Esophagus muscularis mucosa (tissue), 4 donors: ENCODE measurements at regions not wholly inside any gene's neighbourhood (a gene's known extent, or its start where the extent isn't known, plus 50 kb on each side); places are given as distances from the start of the nearest gene placed in this dataset.

Source experiments
- DNase-seq: peaks from one replicate; pipeline ENCODE4 v3.0.0-alpha.2; 2017; ENCODE audit errors: extremely low spot score
- H3K27ac ChIP-seq, 4 donors: fragments of 200-600 bp; sonication (generic); replicated peaks in 1 of 4; 1 replicate in 3 of 4; 2 replicates in 1 of 4; pipeline ENCODE4 v1.5.1; 2016 to 2019; ENCODE audit warnings: mild to moderate bottlenecking in 1 of 4
- H3K27me3 ChIP-seq, 4 donors: fragments of 200-600 bp; sonication (generic); one replicate each; pipeline versions ENCODE4 v1.5.1 to v1.6.0; 2016 to 2019
- H3K36me3 ChIP-seq, 4 donors: fragments of 200-600 bp; sonication (generic); one replicate each; pipeline ENCODE4 v1.5.1; 2016 to 2019
- H3K4me1 ChIP-seq, 4 donors: fragments of 200-600 bp; sonication (generic); one replicate each; pipeline ENCODE4 v1.5.1; 2016 to 2019
- H3K4me3 ChIP-seq, 4 donors: fragments of 200-600 bp; sonication (generic); 1 replicate in 2 of 4; 2 replicates in 2 of 4; pipeline ENCODE4 v1.5.1; 2016 to 2019; ENCODE audit warnings: mild to moderate bottlenecking in 4 of 4, moderate library complexity in 1 of 4
- H3K9me3 ChIP-seq, 4 donors: fragments of 200-600 bp; sonication (generic); 1 replicate in 3 of 4; 2 replicates in 1 of 4; pipeline ENCODE4 v1.5.1; 2016 to 2019
- EP300 ChIP-seq: sonication (generic); formaldehyde crosslinking; IDR thresholded peaks from one replicate; pipeline ENCODE4 v1.6.1; 2017; ENCODE audit warnings: antibody characterized with exemption
- POLR2A ChIP-seq: fragments of 450-650 bp; IDR thresholded peaks from one replicate; pipeline ENCODE4 v1.6.1; 2017; ENCODE audit warnings: antibody characterized with exemption, moderate library complexity, mild to moderate bottlenecking, low read depth
- POLR2AphosphoS5 ChIP-seq, 2 donors: sonication (generic); formaldehyde crosslinking; IDR thresholded peaks; one replicate each; pipeline ENCODE4 v1.6.1; 2017; ENCODE audit warnings: antibody characterized with exemption in 2 of 2
- WGBS: methylation state at CpG from one replicate; pipeline ENCODE4 v1.1.5; 2018; 5-methylcytosine and 5-hydroxymethylcytosine counted together
- intact Hi-C: fragments of 100-400 bp; cut with DNase I; formaldehyde crosslinking; loops from one replicate; pipeline ENCODE4 v1.15.1; 2023
- TF ChIP-seq, protein P1 (sequence below), 3 experiments: fragments of 200-600 bp in 2 of 3; fragments of 450-650 bp in 1 of 3; sonication (generic) in 2 of 3; IDR thresholded peaks; one replicate each; pipeline ENCODE4 v1.5.1; 2017 to 2019; ENCODE audit warnings: antibody characterized with exemption in 3 of 3, mild to moderate bottlenecking in 2 of 3, moderate library complexity in 1 of 3

DNA sequence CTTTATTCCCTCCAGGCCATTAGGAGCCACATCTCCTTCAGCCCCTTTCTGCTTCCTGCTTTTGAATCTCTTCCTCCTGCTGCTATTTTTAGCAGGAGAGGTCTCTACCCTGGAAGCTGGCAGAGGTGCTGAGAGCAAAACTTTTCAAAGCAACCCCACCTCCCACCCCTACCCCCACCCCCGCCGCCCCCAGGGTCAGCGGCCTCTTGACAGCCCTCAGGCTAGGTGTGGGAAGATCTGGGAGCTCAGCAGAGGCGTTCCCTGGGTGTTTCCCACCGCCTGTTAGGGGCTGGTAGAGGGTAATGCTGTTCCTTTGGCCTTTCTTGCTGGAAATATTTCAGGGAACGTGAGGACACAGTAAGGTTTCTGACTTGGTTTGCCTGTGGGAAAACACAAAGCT lies 112.5 kb upstream of the CACHD1 start:
- DNase-seq: peak; percentile 85
- WGBS: 26% methylated on average over 4 of the region's 6 CpGs
- H3K36me3 ChIP-seq: no peaks in the 10 kb centered on the region

GRCh38 chr1:64358692-64359091 lies 111.2 kb upstream of the CACHD1 start:
- Histone ChIP-seq H3K36me3 (no peaks in the 10 kb centered on the region), H3K4me3 (no peak overlapping the region), H3K27ac (no peak overlapping the region), H3K9me3 (no peaks in the 10 kb centered on the region), H3K4me1 (peaks cover 0 to 13% (median 7%) of the 10 kb centered on the region in 4 donors), H3K27me3 (no peaks in the 10 kb centered on the region)
- TF ChIP-seq, protein P1, sequence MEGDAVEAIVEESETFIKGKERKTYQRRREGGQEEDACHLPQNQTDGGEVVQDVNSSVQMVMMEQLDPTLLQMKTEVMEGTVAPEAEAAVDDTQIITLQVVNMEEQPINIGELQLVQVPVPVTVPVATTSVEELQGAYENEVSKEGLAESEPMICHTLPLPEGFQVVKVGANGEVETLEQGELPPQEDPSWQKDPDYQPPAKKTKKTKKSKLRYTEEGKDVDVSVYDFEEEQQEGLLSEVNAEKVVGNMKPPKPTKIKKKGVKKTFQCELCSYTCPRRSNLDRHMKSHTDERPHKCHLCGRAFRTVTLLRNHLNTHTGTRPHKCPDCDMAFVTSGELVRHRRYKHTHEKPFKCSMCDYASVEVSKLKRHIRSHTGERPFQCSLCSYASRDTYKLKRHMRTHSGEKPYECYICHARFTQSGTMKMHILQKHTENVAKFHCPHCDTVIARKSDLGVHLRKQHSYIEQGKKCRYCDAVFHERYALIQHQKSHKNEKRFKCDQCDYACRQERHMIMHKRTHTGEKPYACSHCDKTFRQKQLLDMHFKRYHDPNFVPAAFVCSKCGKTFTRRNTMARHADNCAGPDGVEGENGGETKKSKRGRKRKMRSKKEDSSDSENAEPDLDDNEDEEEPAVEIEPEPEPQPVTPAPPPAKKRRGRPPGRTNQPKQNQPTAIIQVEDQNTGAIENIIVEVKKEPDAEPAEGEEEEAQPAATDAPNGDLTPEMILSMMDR (IDR thresholded peaks at IDR 0.05): no peak
- TF ChIP-seq EP300 (no peak), POLR2A (no peak), POLR2AphosphoS5 (IDR thresholded peaks at IDR 0.05) (no peak)
- intact Hi-C loops: no loop called here
- peak; percentile 53 for DNase-seq
- WGBS: 88% methylated on average over 5 of the region's 5 CpGs

More for the DNA sequence above, 112.5 kb upstream of the CACHD1 start:
- Histone ChIP-seq H3K27ac (no peak overlapping the region), H3K4me3 (no peak overlapping the region), H3K27me3 (no peaks in the 10 kb centered on the region), H3K4me1 (peaks cover 0 to 13% (median 7%) of the 10 kb centered on the region in 4 donors), H3K9me3 (no peaks in the 10 kb centered on the region)
- TF ChIP-seq, protein P1 (IDR thresholded peaks at IDR 0.05): no peak
- TF ChIP-seq EP300 (no peak), POLR2AphosphoS5 (IDR thresholded peaks at IDR 0.05) (no peak), POLR2A (no peak)
- intact Hi-C loops: no loop called here

DNA sequence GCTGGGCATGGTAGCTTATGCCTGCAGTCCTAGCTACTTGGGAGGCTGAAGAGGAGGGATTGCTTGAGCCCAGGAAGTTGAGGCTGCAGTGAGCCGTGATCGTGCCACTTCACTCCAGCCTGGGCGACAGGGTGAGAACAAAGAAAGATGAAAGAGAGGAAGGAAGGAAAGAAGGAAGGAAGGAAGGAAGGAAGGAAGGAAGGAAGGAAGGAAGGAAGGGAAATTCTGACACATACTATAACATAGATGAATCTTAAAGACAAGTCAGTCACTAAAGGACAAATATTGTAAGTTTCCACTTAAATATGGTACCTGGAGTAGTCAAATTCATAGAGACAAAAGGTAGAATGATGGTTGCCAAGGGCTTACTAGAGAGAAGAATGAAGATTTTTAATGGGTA lies 108.0 kb upstream of the CACHD1 start:
- WGBS: 72% methylated on average over 3 of the region's 3 CpGs
- TF ChIP-seq POLR2AphosphoS5 (IDR thresholded peaks at IDR 0.05): no peak
- TF ChIP-seq POLR2A: no peak
- no peak for TF ChIP-seq EP300
- TF ChIP-seq, protein P1 (IDR thresholded peaks at IDR 0.05): no peak
- no peaks in the 10 kb centered on the region for H3K36me3 ChIP-seq
- H3K27ac ChIP-seq: no peak overlapping the region
- intact Hi-C loops: no loop called here
- H3K9me3 ChIP-seq: no peaks in the 10 kb centered on the region
- H3K27me3 ChIP-seq: no peaks in the 10 kb centered on the region
- H3K4me1 ChIP-seq: peaks cover 0 to 8% (median 6%) of the 10 kb centered on the region in 4 donors
- DNase-seq: no peak
- H3K4me3 ChIP-seq: no peak overlapping the region

DNA sequence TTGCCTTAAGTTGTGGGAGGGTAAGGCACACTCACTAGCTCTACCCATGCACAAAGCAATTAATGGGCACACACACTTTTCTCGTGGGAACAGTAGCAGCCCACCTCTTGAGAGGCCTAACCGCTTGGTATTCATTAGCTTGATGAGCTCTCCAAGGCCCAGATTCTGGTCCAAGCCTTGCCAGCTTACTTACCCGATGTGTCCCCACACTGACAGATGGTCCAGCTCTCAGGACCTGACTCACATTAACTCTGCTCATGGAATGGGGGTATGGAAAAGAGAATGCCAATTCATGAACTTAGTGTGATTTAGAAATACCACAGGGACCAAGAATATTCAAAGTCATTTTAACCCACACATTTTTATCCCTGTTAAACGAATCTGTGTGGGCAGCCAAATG lies 106.8 kb upstream of the CACHD1 start:
- Histone ChIP-seq H3K36me3 (no peaks in the 10 kb centered on the region), H3K27ac (no peak overlapping the region), H3K4me3 (no peak overlapping the region), H3K9me3 (no peaks in the 10 kb centered on the region), H3K27me3 (no peaks in the 10 kb centered on the region), H3K4me1 (no peaks in the 10 kb centered on the region)
- no peak for DNase-seq
- TF ChIP-seq POLR2A: no peak
- TF ChIP-seq EP300: no peak
- no peak for TF ChIP-seq POLR2AphosphoS5 (IDR thresholded peaks at IDR 0.05)
- TF ChIP-seq, protein P1 (IDR thresholded peaks at IDR 0.05): no peak
- intact Hi-C loops: no loop called here
- WGBS: 83% methylated on average over 4 of the region's 4 CpGs

- H3K9me3 ChIP-seq: no peaks in the 10 kb centered on the region
- H3K36me3 ChIP-seq: no peaks in the 10 kb centered on the region
- DNase-seq: no peak
- H3K4me3 ChIP-seq: no peak overlapping the region
- H3K27ac ChIP-seq: no peak overlapping the region
- intact Hi-C loops: no loop called here
- TF ChIP-seq, protein P1 (IDR thresholded peaks at IDR 0.05): no peak
- TF ChIP-seq POLR2A (no peak), POLR2AphosphoS5 (IDR thresholded peaks at IDR 0.05) (no peak), EP300 (no peak)
- H3K27me3 ChIP-seq: no peaks in the 10 kb centered on the region
- no peaks in the 10 kb centered on the region for H3K4me1 ChIP-seq
Observed at GRCh38 chr1:64363616-64364015, 106.3 kb upstream of the CACHD1 start.
